HG03159 (cell line): ENCODE measurements at regions not wholly inside any gene's neighbourhood (a gene's known extent, or its start where the extent isn't known, plus 50 kb on each side); places are given as distances from the start of the nearest gene placed in this dataset.

Source experiments
- ATAC-seq: cut with Tn5 transposase; IDR thresholded peaks from one replicate; pipeline ENCODE4 v1.9.1; 2021; ENCODE audit warnings: mild to moderate bottlenecking, moderate library complexity; ENCODE audit not compliant: unreplicated experiment

DNA sequence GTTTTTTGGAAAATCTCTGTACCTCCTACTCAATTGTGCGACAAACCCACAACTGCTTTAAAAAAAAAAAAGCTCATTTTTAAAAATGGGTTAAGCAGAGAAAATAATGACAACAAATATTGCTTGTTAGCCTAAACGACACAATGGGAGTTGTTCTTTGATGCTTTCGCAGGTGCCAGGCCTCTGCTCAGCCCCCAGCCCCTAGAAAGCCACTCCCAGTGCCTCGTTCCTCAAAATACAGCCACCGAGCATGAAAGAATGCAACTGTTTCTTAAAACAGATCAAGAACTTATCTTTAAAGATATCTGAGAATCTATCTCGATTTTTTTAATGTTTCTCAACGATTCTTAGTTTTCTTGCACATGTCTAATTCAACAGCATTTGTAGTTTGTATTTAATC lies 85.2 kb upstream of the PFKP start:
- ATAC-seq: no peak

GRCh38 chr10:2981361-2981801 lies 86.0 kb upstream of the PFKP start:
- no peak for ATAC-seq

- ATAC-seq: peak; percentile 53
Measured at GRCh38 chr10:2980791-2981360, 86.5 kb upstream of the PFKP start.

GRCh38 chr10:2980116-2980515 lies 87.2 kb upstream of the PFKP start:
- ATAC-seq: no peak

DNA sequence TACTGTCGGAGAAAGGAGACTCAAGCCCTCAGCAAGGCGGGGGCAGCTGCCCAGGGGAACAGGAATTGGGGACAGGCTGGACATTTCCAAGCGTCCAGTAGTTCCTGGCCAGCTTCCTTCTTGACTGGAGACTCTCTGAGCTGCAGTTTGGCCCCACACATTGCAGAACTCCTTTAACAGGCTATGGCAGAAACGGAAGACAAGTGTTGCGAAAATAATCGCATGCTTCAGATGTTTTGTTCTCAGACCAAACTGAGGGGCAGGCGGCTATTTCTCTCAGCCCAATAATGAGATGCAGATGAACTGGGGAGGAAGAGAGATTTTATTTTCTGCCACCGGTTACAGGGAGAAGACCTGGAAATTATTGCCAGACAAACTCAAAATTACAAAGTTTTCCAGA lies 88.0 kb upstream of the PFKP start:
- ATAC-seq: no peak

- ATAC-seq: peak; percentile 44
Measured at GRCh38 chr10:2978574-2979273, 88.6 kb upstream of the PFKP start.

DNA sequence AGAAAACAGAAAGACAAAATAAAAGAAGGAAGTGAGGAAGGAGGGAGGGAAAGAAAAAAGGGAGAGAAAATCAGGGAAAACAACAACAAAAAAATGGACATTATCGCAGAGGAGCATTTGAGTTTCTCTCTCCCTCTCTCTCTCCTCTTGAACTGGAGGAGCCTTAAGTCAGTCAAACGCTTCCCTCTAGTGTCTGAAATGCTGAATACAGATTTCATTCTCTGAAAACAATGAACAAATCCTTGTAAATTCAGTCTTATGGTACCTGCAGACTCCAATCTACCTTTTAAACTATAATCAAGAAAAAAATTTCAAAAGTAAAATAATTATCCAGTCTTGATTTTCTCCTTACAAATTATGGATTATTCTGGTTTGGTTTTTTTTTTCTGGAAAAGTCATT lies 89.2 kb upstream of the PFKP start:
- ATAC-seq: no peak

GRCh38 chr10:2974503-2975207 lies 92.7 kb upstream of the PFKP start:
- no peak for ATAC-seq

GRCh38 chr10:2974083-2974482 lies 93.3 kb upstream of the PFKP start:
- no peak for ATAC-seq

DNA sequence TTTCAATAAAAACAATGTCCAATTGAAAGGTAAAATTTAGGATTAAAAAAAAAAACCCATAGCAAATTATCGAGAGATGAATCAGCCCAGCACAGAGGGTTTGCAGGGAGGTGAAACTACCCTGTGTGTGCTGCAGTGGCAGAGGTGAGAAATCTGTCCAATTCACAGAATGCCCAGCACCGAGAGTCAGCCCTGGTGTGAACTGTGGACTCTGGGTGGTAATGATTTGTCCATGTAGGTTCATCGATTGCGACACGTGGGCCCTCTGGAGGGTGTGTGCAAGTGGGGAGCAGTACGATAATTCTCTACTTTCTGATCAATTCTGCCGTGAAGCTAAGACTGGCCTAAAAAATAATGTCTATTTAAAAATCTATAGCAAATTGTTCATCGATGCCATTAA lies 94.5 kb upstream of the PFKP start:
- ATAC-seq: no peak

GRCh38 chr10:2972216-2972615 lies 95.1 kb upstream of the PFKP start:
- ATAC-seq: no peak

DNA sequence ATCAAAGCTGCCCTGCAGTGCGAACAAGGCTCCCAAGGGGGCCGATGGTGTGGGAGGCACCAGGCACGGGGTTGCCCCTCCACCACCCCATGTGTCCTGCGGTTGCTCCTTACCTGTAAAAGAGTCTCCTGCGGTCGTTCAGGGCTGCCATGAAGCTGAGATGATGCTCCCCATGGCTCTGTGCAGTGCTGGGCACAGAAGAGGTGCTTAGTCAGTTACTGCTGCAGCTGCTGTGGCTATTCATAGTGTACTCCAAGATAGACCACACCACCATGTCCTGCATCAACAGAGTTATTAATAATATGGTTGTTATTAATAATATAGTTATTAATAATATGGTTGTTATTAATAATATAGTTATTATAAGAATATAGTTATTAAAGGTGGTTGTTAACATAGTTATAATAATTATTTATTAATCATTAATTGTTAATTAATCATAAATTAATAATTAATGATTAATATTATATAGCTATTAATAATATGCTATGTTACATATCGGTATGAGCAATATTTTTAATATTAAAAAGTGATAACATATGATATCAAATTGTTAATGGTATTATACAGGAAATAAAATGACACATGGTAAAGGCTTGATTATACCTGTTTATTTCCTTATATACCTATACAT lies 97.0 kb upstream of the PFKP start:
- no peak for ATAC-seq

GRCh38 chr10:2968401-2969058 lies 98.8 kb upstream of the PFKP start:
- no peak for ATAC-seq

- ATAC-seq: no peak
Measured at GRCh38 chr10:2966134-2966533, 101.2 kb upstream of the PFKP start.

- no peak for ATAC-seq
Measured at GRCh38 chr10:2964632-2965296, 102.6 kb upstream of the PFKP start.

DNA sequence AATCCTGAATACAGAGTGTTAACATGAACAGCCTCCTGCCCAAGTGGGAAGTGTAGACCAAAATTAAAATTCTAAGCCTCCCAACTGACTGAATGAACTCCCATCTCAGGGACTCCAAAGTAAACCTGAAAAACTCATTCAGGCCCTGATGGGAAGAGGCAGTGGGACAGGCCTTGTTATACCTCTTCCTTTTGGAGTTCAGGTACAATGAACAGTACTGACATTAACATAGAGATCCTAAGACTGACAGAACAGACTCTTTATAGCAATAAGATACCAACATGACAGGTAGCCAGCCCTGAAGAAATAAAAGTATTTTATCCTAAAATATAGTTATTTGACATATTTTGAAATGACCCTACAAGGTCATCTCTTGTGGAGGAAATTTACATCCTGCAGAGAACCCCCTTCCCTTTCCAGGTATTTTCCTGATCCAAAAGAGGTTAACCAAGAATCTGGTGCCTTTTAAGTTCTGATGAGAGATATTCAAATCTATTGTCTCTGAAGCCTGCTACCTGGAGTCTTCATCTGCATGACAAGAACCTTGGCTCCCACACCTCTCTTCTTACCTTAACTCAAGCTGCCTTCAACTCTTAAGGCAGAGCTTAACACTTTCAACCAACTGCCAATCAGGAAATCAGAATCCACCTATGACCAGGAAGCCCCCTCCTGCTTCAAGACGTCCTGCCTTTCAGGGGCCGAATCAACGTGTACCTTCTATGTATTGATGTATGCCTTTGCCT lies 103.3 kb upstream of the PFKP start:
- ATAC-seq: no peak

GRCh38 chr10:2962194-2962593 lies 105.2 kb upstream of the PFKP start:
- ATAC-seq: no peak

GRCh38 chr10:2958659-2959058 lies 108.7 kb upstream of the PFKP start:
- ATAC-seq: no peak

DNA sequence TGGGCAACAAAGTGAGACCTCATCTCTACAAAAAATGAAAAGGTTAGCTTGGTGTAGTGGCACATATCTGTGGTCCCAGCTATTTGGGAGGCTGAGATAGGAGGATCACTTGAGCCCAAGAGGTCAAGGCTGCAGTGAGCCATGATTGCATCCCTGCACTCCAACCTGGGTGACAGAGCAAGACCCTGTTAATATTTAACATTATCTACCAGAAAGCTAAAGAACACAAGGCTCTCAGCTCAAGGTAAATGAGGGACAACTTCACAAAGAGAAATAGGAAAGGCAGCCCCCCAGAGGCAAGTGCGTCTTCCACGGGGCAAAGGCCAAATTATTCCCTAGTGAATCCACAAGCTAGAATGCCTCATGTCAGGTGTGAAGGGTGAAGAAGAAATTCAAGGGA lies 109.6 kb upstream of the PFKP start:
- no peak for ATAC-seq

GRCh38 chr10:2955064-2955463 lies 112.3 kb upstream of the PFKP start:
- no peak for ATAC-seq
